MCF 10A (cell line): ENCODE measurements at regions not wholly inside any gene's neighbourhood (a gene's known extent, or its start where the extent isn't known, plus 50 kb on each side); places are given as distances from the start of the nearest gene placed in this dataset.
A peak's percentile ranks its signal among the peaks of the same experiment; 100 is the strongest.

Source experiments
- BruUV-seq: library from RNA; stranded (reverse); fragments of 400-500 nt; replicated peaks from 2 replicates; lab custom pipeline; 2021; lab: Mats Ljungman, UMichigan
- CTCF ChIA-PET: fragments of 300-600 bp; sonication (Branson Sonifier 250); formaldehyde crosslinking; extraction: SDS; loops from one replicate; lab custom pipeline; 2021; ENCODE audit warnings: antibody characterized with exemption, inconsistent platforms; lab: Yijun Ruan, JAX
- POLR2A ChIA-PET: fragments of 300-600, 350-650 bp; sonication (Branson Sonifier 250); formaldehyde crosslinking; extraction: SDS; loops from one replicate; lab custom pipeline; 2020; ENCODE audit warnings: antibody characterized with exemption, inconsistent platforms; lab: Yijun Ruan, JAX
- DNase-seq: peaks from one replicate; pipeline ENCODE4 v3.0.0-alpha.2; 2018; ENCODE audit not compliant: unreplicated experiment
- H3K27ac Mint-ChIP-seq: one replicate; pipeline ENCODE4 v1.8.0; 2022; ENCODE audit warnings: mild to moderate bottlenecking, low read depth, mixed read lengths; ENCODE audit not compliant: unreplicated experiment
- H3K27me3 Mint-ChIP-seq: one replicate; pipeline ENCODE4 v1.8.0; 2022; ENCODE audit warnings: mixed read lengths; ENCODE audit not compliant: insufficient read depth, unreplicated experiment
- H3K36me3 Mint-ChIP-seq: one replicate; pipeline ENCODE4 v1.8.0; 2022; ENCODE audit warnings: mild to moderate bottlenecking, moderate library complexity, mixed read lengths; ENCODE audit not compliant: insufficient read depth, unreplicated experiment
- H3K4me1 Mint-ChIP-seq: one replicate; pipeline ENCODE4 v1.8.0; 2022; ENCODE audit warnings: mixed read lengths; ENCODE audit not compliant: insufficient read depth, unreplicated experiment
- H3K4me3 Mint-ChIP-seq: one replicate; pipeline ENCODE4 v1.8.0; 2022; ENCODE audit warnings: mild to moderate bottlenecking, moderate library complexity, mixed read lengths; ENCODE audit not compliant: unreplicated experiment
- H3K9me3 Mint-ChIP-seq: one replicate; pipeline ENCODE4 v1.8.0; 2022; ENCODE audit warnings: mixed read lengths; ENCODE audit not compliant: unreplicated experiment
- intact Hi-C: fragments of 100-400 bp; cut with micrococcal nuclease; formaldehyde crosslinking; loops from 2 replicates; pipeline ENCODE4 v1.14.1; 2022
- TF ChIP-seq, protein P1 (sequence below): fragments of 200-600 bp; IDR thresholded peaks from one replicate; pipeline ENCODE4 v1.8.0; 2022; ENCODE audit warnings: antibody characterized with exemption, mild to moderate bottlenecking; ENCODE audit not compliant: unreplicated experiment

DNA sequence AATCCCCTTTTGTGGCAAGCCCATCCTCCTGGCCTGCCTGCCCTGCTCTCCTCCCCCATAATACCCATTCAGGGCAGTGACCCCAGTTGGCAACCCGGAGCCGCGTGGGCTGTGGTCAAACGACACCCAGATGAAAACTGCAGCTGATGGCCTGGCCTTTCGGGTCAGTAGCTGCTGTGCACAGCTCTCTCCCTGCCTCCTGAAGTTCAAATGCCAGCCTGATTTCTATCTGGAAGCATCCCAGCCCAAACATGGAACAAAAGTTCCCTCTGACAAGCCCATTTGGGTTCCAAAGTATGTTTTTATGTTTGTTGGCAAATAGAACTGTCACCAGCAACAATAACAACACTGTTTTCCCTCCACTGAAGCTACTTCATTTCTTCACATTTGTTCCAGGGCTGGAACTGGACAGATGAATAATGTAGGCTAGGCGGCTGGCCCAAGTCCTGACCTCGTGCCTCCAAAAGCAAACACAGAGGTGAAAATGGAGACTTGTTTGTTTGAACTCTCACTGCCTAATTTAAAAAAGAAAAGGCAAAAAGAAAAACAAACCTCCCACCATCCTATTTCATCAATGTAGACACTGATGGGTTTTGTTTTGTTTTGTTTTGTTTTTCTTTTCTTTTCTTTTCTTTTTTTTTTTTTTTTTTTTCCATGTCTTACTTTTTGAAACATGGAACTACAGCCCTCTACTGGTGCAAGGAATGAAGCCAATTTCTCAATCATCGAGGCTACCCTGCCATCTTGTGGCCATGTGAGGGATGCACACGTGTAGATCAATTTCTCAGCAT lies 179.0 kb downstream of the ADSS2 start:
- ChIA-PET POLR2A (interaction anchor here (0.6 to 3.6 kb wide), 8 partner anchors 17 to 567 kb away, joined by 3 to 16 read pairs (median 6); no protein-coding TSS in a partner anchor), CTCF (interaction anchor here (0.6 to 4.1 kb wide), 126 partner anchors 8 to 951 kb away, joined by 3 to 86 read pairs (median 4); partner anchors contain the start of gene ZBTB18)
- Mint-ChIP-seq H3K27me3 (no peaks in the 10 kb centered on the region), H3K4me1 (peaks cover 32% of the 10 kb centered on the region), H3K9me3 (peaks cover 15% of the 10 kb centered on the region), H3K27ac (peak overlapping the region; percentile 52), H3K4me3 (peak overlapping the region; percentile 65), H3K36me3 (no peaks in the 10 kb centered on the region)
- TF ChIP-seq, protein P1, sequence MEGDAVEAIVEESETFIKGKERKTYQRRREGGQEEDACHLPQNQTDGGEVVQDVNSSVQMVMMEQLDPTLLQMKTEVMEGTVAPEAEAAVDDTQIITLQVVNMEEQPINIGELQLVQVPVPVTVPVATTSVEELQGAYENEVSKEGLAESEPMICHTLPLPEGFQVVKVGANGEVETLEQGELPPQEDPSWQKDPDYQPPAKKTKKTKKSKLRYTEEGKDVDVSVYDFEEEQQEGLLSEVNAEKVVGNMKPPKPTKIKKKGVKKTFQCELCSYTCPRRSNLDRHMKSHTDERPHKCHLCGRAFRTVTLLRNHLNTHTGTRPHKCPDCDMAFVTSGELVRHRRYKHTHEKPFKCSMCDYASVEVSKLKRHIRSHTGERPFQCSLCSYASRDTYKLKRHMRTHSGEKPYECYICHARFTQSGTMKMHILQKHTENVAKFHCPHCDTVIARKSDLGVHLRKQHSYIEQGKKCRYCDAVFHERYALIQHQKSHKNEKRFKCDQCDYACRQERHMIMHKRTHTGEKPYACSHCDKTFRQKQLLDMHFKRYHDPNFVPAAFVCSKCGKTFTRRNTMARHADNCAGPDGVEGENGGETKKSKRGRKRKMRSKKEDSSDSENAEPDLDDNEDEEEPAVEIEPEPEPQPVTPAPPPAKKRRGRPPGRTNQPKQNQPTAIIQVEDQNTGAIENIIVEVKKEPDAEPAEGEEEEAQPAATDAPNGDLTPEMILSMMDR, result peak; percentile 100
- DNase-seq, result peak; percentile 97
- no TSS peak for BruUV-seq
- intact Hi-C loops, result loop anchor here (1.0 to 10.0 kb wide), 15 partner anchors 27 to 928 kb away; partner anchors contain the start of genes ADSS2, AKT3 and DESI2

DNA sequence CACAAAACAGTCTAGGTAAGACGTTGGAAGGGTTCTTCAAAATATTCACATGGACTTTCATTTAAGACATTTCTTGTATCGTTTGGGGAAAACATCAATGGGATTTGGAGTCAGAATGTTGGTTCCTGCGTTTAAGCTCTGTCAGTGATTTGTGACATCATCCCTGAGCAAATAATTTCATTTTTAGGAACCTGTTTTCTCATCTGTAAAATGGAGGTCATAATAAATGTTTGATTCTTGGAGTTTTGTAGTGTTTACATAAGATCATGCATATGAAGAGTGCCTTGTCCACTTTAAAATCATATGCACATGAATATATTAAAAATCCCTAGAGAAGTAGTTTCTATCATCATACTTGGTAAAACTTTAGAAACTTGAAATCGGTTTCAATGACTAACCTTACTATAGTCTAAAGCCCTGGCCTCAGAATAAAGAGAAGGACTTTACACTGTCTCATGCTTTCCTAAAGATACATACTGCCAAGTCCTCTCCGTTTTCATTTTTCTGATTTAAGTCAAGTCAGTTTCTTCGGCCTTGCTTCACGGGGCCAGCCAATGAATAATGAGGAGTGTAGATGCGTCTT lies 178.4 kb downstream of the ADSS2 start:
- peak overlapping the region; percentile 52 for H3K27ac Mint-ChIP-seq
- no peak for DNase-seq
- no TSS peak for BruUV-seq
- ChIA-PET POLR2A (interaction anchor here (0.6 to 3.6 kb wide), 18 partner anchors 16 to 929 kb away, joined by 3 to 16 read pairs (median 5); partner anchors contain the start of gene ADSS2), CTCF (interaction anchor here (0.6 to 4.1 kb wide), 87 partner anchors 9 to 938 kb away, joined by 3 to 86 read pairs (median 4); no protein-coding TSS in a partner anchor)
- no peaks in the 10 kb centered on the region for H3K36me3 Mint-ChIP-seq
- peaks cover 15% of the 10 kb centered on the region for H3K9me3 Mint-ChIP-seq
- intact Hi-C loops, result loop anchor here (1.0 to 10.0 kb wide), 15 partner anchors 26 to 929 kb away; partner anchors contain the start of genes ADSS2, AKT3 and DESI2
- peaks cover 32% of the 10 kb centered on the region for H3K4me1 Mint-ChIP-seq
- TF ChIP-seq, protein P1, result no peak
- H3K4me3 Mint-ChIP-seq, result peak overlapping the region; percentile 65
- no peaks in the 10 kb centered on the region for H3K27me3 Mint-ChIP-seq

DNA sequence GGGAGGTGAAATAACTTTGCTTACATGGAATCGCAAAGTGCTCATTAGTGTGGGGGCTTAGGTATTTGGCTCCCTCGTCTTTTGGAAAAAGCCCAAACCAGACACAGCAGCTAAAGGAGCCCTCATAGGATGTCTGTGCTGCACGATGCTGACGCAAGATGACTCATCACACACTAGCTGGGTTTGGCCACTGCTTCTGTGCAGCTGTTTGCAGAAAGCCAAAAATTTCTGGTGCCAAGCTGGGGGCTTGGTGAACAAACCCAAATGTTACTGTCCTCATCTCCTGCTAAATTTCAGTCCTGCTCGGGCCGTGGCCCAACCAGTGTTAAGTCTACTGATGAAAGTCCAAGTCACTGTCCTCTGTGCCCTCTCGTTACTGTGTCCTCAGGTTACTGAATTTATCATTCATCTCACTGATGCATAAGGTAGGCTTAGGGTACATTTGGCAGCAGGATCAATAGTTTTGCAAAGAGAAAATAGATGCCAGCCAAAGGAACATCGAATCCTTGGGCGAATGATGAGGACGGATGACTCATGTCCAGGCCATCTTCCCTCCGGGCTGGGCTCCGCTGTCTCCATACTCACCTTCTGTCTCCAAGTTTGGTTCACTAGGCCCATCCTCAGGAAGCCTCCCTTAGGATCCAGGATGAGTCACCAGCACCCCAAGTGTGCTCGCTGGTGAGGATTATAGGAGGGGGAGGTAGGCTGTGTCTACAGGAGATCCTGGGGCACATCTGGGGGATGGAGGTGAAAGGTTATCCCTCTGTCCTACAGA lies 177.7 kb downstream of the ADSS2 start:
- Mint-ChIP-seq H3K27ac (peak overlapping the region; percentile 52), H3K4me3 (peak overlapping the region; percentile 65), H3K27me3 (no peaks in the 10 kb centered on the region), H3K36me3 (no peaks in the 10 kb centered on the region), H3K9me3 (peaks cover 15% of the 10 kb centered on the region), H3K4me1 (peaks cover 32% of the 10 kb centered on the region)
- CTCF ChIA-PET, result interaction anchor here (0.6 to 4.1 kb wide), 82 partner anchors 10 to 939 kb away, joined by 3 to 86 read pairs (median 4); no protein-coding TSS in a partner anchor
- no TSS peak for BruUV-seq
- POLR2A ChIA-PET, result interaction anchor here (0.6 to 3.6 kb wide), 16 partner anchors 15 to 930 kb away, joined by 3 to 16 read pairs (median 5); partner anchors contain the start of gene ADSS2
- DNase-seq, result peak; percentile 100
- intact Hi-C loops, result loop anchor here (1.0 to 10.0 kb wide), 15 partner anchors 25 to 930 kb away; partner anchors contain the start of genes ADSS2, AKT3 and DESI2
- TF ChIP-seq, protein P1, result peak; percentile 22
